ENCODE measurements at regions not wholly inside any gene's neighbourhood (a gene's known extent, or its start where the extent isn't known, plus 50 kb on each side); places are given as distances from the start of the nearest gene placed in this dataset.
"Not testable (repeated sequence)": the region's sequence is repeated elsewhere in the genome, so short reads cannot be mapped to it uniquely, and the experiment has no call there.

DNA sequence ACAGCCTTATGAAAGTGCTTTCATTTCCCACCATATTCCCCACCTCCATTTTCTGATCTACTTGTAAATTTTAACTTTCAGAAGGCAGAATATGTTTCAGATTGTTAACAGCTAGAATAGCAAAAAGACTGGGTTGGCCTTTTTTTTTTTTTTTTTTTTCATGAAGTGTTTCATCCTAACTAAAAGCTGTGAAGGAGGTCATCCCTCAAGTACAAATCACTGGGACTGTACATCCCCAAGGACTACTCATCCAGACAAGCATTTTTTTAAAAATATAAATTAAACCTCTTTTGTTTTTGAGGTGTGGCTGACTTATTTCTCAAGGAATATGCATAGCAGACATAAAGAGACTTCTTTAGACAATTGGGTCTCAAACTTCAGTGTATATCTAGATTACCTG, 542.1 kb upstream of the TUSC1 start:
- DNase-seq (ENCODE audit: low read depth) = no peak
- TF ChIP-seq CTCF (IDR thresholded peaks at IDR 0.05; ENCODE audit: low read depth, low read length) = no peak
- no peak for TF ChIP-seq MYC (IDR thresholded peaks at IDR 0.05; ENCODE audit: low read depth, low read length)
- TF ChIP-seq POLR2A (IDR thresholded peaks at IDR 0.05; ENCODE audit: extremely low read depth, insufficient read length) = no peak
- TF ChIP-seq, protein P1, sequence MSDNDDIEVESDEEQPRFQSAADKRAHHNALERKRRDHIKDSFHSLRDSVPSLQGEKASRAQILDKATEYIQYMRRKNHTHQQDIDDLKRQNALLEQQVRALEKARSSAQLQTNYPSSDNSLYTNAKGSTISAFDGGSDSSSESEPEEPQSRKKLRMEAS (IDR thresholded peaks at IDR 0.05; ENCODE audit: low read depth, low read length) = no peak
- H3K4me3 ChIP-seq (ENCODE audit: low read depth, low read length) = no peak overlapping the region

DNA sequence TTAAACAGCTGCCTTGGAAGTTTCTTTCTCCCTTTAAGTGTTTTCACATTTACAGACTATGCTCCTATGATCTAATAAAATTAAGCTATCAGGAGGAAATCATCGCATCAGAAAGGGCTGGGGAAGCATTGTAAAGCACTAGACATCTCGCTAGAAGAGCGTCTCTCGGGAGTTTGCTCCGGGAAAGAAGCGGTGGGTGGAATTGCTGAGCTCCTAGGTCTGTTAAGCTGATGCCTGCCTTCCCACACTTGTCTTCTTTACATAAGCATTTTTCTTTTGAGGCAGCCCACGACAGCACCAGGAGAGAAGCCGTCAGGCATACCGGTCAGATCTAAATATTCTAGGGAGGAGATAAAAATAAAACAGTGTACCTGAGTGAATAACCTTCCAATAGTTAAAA, 541.7 kb upstream of the TUSC1 start:
- TF ChIP-seq MYC (IDR thresholded peaks at IDR 0.05; ENCODE audit: low read depth, low read length) (no peak), CTCF (IDR thresholded peaks at IDR 0.05; ENCODE audit: low read depth, low read length) (no peak), POLR2A (IDR thresholded peaks at IDR 0.05; ENCODE audit: extremely low read depth, insufficient read length) (no peak)
- TF ChIP-seq, protein P1 (IDR thresholded peaks at IDR 0.05; ENCODE audit: low read depth, low read length) = no peak
- DNase-seq (ENCODE audit: low read depth) = no peak
- no peak overlapping the region for H3K4me3 ChIP-seq (ENCODE audit: low read depth, low read length)

DNA sequence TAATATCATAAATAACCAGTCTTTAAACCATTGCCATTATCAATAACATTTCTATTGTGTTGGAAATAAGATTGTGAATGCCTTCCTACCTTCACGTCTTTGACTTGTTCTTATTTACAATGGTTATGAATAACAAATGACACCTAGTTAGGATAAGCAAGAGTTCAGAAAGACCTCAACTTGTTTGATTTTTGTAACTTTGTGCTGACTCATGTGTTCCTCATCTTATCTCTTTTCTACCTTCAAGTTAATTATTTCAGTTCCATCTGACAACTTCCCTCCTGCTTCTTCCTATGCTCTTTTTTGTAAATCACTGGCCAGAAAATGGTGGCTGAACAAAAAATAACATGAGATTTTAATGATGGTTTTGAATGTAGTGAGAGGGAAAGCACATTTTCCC, 538.5 kb upstream of the TUSC1 start:
- no peak for DNase-seq (ENCODE audit: low read depth)
- H3K4me3 ChIP-seq (ENCODE audit: low read depth, low read length) = no peak overlapping the region
- TF ChIP-seq, protein P1 (IDR thresholded peaks at IDR 0.05; ENCODE audit: low read depth, low read length) = no peak
- TF ChIP-seq CTCF (IDR thresholded peaks at IDR 0.05; ENCODE audit: low read depth, low read length) (no peak), MYC (IDR thresholded peaks at IDR 0.05; ENCODE audit: low read depth, low read length) (no peak), POLR2A (IDR thresholded peaks at IDR 0.05; ENCODE audit: extremely low read depth, insufficient read length) (no peak)

DNA sequence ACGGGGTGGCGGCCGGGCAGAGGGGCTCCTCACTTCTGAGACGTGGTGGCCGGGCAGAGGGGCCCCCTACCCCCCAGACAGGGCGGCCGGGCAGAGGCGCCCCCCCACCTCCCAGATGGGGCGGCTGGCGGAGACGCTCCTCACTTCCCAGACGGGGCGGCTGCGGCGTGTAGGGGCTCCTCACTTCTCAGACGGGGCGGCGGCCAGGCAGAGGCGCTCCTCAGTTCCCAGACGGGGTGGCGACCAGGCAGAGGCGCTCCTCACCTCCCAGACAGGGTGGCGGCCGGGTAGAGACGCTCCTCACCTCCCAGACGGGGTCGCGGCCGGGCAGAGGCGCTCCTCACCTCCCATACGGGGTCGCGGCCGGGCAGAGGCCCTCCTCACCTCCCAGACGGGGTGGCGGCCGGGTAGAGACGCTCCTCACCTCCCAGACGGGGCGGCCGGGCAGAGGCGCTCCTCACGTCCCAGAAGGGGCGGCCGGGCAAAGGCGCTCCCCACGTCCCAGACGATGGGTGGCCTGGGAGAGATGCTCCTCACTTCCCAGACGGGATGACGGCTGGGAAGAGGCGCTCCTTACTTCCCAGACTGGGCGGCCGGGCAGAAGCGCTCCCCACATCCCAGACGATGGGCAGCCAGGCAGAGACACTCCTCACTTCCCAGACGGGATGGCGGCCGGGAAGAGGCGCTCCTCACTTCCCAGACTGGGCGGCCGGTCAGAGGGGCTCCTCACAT, 536.6 kb upstream of the TUSC1 start:
- DNase-seq (ENCODE audit: low read depth) = not testable (repeated sequence)

DNA sequence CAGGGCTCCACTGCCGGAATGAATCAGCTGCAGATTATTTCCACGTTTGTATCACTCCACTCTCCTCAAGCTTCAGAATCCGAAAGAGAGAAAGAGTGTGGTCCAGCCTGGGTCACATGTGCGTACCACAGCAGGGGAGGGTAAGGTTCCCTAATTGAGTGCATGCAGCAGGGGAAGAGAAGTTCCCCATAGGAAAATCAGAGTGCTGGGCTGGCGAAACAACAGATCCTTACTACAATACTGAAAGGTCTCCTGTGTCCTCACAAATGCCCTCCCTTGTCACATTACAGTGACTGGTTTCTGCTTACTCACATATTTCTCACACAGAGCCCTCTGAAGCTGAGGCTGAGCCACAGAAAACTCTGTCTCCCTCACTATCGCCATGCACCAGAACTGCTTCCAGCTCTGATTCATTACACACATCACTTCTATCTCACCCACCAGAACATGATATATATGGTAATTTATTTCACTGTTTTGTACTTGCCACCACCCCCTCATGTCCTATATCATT, 532.2 kb upstream of the TUSC1 start:
- TF ChIP-seq, protein P1 (IDR thresholded peaks at IDR 0.05; ENCODE audit: low read depth, low read length) = no peak
- TF ChIP-seq MYC (IDR thresholded peaks at IDR 0.05; ENCODE audit: low read depth, low read length) = no peak
- no peak for TF ChIP-seq CTCF (IDR thresholded peaks at IDR 0.05; ENCODE audit: low read depth, low read length)
- no peak for TF ChIP-seq POLR2A (IDR thresholded peaks at IDR 0.05; ENCODE audit: extremely low read depth, insufficient read length)
- no peak overlapping the region for H3K4me3 ChIP-seq (ENCODE audit: low read depth, low read length)

More for the DNA sequence above, 536.6 kb upstream of the TUSC1 start:
- H3K4me3 ChIP-seq (ENCODE audit: low read depth, low read length) = not testable (repeated sequence)

GRCh38 chr9:26205261-26205660, 527.0 kb upstream of the TUSC1 start:
- H3K4me3 ChIP-seq (ENCODE audit: low read depth, low read length) = no peak overlapping the region
- no peak for DNase-seq (ENCODE audit: low read depth)
- TF ChIP-seq MYC (IDR thresholded peaks at IDR 0.05; ENCODE audit: low read depth, low read length) (no peak), CTCF (IDR thresholded peaks at IDR 0.05; ENCODE audit: low read depth, low read length) (no peak), POLR2A (IDR thresholded peaks at IDR 0.05; ENCODE audit: extremely low read depth, insufficient read length) (no peak)
- TF ChIP-seq, protein P1 (IDR thresholded peaks at IDR 0.05; ENCODE audit: low read depth, low read length) = no peak

More for the DNA sequence above, 532.2 kb upstream of the TUSC1 start:
- DNase-seq (ENCODE audit: low read depth) = no peak
